ENCODE measurements at regions not wholly inside any gene's neighbourhood (a gene's known extent, or its start where the extent isn't known, plus 50 kb on each side); places are given as distances from the start of the nearest gene placed in this dataset.

- POLR2A ChIA-PET, result interaction anchor here (0.6 to 1.0 kb wide), 4 partner anchors 22 to 626 kb away, joined by 3 to 4 read pairs (median 3); no protein-coding TSS in a partner anchor
- DNase-seq (ENCODE audit: low spot score), result peak; percentile 87
These were observed 411.5 kb upstream of the ZMIZ1 start for GRCh38 chr10:78657163-78657861.

GRCh38 chr10:78657862-78658165, 411.0 kb upstream of the ZMIZ1 start:
- intact Hi-C loops (cut with micrococcal nuclease; ENCODE audit: unreplicated experiment), result loop anchor here (1.0 to 2.0 kb wide), 3 partner anchors 355 to 611 kb away; no protein-coding TSS in a partner anchor
- DNase-seq (ENCODE audit: low spot score), result peak; percentile 33
- Histone ChIP-seq H3K4me1 (ENCODE audit: insufficient read depth, low read length, poor library complexity, severe bottlenecking) (peaks cover 28% of the 10 kb centered on the region), H3K9me3 (ENCODE audit: low read length) (no peaks in the 10 kb centered on the region), H3K36me3 (ENCODE audit: insufficient read depth, low read length) (no peaks in the 10 kb centered on the region), H4K20me1 (ENCODE audit: insufficient read depth, low read length) (no peaks in the 10 kb centered on the region), H3K27ac (ENCODE audit: low read depth, low read length, poor library complexity, severe bottlenecking) (peak overlapping the region; percentile 90), H3K9me2 (ENCODE audit: insufficient read depth, low read length) (no peaks in the 10 kb centered on the region), H2AFZ (ENCODE audit: low read length) (peak overlapping the region; percentile 98; the same call in 1 of the 2 replicates), H3K4me3 (ENCODE audit: low read depth, low read length, poor library complexity, severe bottlenecking) (peak overlapping the region; percentile 54), H3K79me2 (ENCODE audit: insufficient read depth, low read depth, low read length) (no peaks in the 10 kb centered on the region), H3K4me2 (ENCODE audit: low read length) (peak overlapping the region; percentile 90)
- TF ChIP-seq CTCF (conservative IDR thresholded peaks at IDR 0.05; ENCODE audit: low read length) (no peak), EZH2phosphoT487 (IDR thresholded peaks at IDR 0.05; ENCODE audit: borderline replicate concordance, low read depth, low read length) (no peak)
- no TSS peak for BruUV-seq (replicated peaks)
- ChIA-PET POLR2A (interaction anchor here (0.6 to 1.1 kb wide), 8 partner anchors 16 to 626 kb away, joined by 3 to 4 read pairs (median 3); no protein-coding TSS in a partner anchor), CTCF (ENCODE audit: unreplicated experiment) (interaction anchor here (1.1 to 1.6 kb wide), 2 partner anchors 8 to 441 kb away, joined by 3 read pairs; no protein-coding TSS in a partner anchor)

More at GRCh38 chr10:78657163-78657861, 411.5 kb upstream of the ZMIZ1 start:
- Histone ChIP-seq H3K79me2 (ENCODE audit: insufficient read depth, low read depth, low read length) (no peaks in the 10 kb centered on the region), H3K9me2 (ENCODE audit: insufficient read depth, low read length) (no peaks in the 10 kb centered on the region), H3K36me3 (ENCODE audit: insufficient read depth, low read length) (no peaks in the 10 kb centered on the region), H3K9me3 (ENCODE audit: low read length) (no peaks in the 10 kb centered on the region), H4K20me1 (ENCODE audit: insufficient read depth, low read length) (no peaks in the 10 kb centered on the region), H3K4me1 (ENCODE audit: insufficient read depth, low read length, poor library complexity, severe bottlenecking) (peaks cover 28% of the 10 kb centered on the region), H3K27ac (ENCODE audit: low read depth, low read length, poor library complexity, severe bottlenecking) (peak overlapping the region; percentile 90), H3K4me2 (ENCODE audit: low read length) (no peak overlapping the region), H3K4me3 (ENCODE audit: low read depth, low read length, poor library complexity, severe bottlenecking) (no peak overlapping the region), H2AFZ (ENCODE audit: low read length) (no peak overlapping the region)
- TF ChIP-seq EZH2phosphoT487 (IDR thresholded peaks at IDR 0.05; ENCODE audit: borderline replicate concordance, low read depth, low read length) (no peak), CTCF (conservative IDR thresholded peaks at IDR 0.05; ENCODE audit: low read length) (peak; percentile 77)
- BruUV-seq (replicated peaks), result no TSS peak
- intact Hi-C loops (cut with micrococcal nuclease; ENCODE audit: unreplicated experiment), result no loop called here
- CTCF ChIA-PET (ENCODE audit: unreplicated experiment), result interaction anchor here (1.1 to 1.6 kb wide), 2 partner anchors 7 to 441 kb away, joined by 3 read pairs; no protein-coding TSS in a partner anchor

Data from OCI-LY7 (cell line).